Ammon's horn (tissue), 1 donor: ENCODE measurements at regions not wholly inside any gene's neighbourhood (a gene's known extent, or its start where the extent isn't known, plus 50 kb on each side); places are given as distances from the start of the nearest gene placed in this dataset.
"Not testable (repeated sequence)": the region's sequence is repeated elsewhere in the genome, so short reads cannot be mapped to it uniquely, and the experiment has no call there.

ENCODE experiments used
- DNase-seq: peaks from one replicate; pipeline ENCODE4 v3.0.0-alpha.2; 2016; ENCODE audit warnings: low spot score

GRCh38 chr18:46179306-46179705, 75.1 kb downstream of the HAUS1 start:
- DNase-seq = no peak

- DNase-seq = no peak
Observed at GRCh38 chr18:46182633-46183358, 78.6 kb downstream of the HAUS1 start.

- not testable (repeated sequence) for DNase-seq
Observed at GRCh38 chr18:46184296-46184695, 80.1 kb downstream of the HAUS1 start.

GRCh38 chr18:46184727-46185126, 80.5 kb downstream of the HAUS1 start:
- DNase-seq = no peak

- DNase-seq = no peak
Observed at GRCh38 chr18:46190667-46191066, 86.5 kb downstream of the HAUS1 start.

GRCh38 chr18:46196627-46197243, 92.5 kb downstream of the HAUS1 start:
- no peak for DNase-seq

GRCh38 chr18:46199515-46200147, 95.4 kb downstream of the HAUS1 start:
- no peak for DNase-seq

GRCh38 chr18:46200178-46201055, 96.2 kb downstream of the HAUS1 start:
- DNase-seq = not testable (repeated sequence)

- DNase-seq = no peak
Observed at GRCh38 chr18:46204143-46204542, 100.0 kb downstream of the HAUS1 start.

- DNase-seq = no peak
Observed at GRCh38 chr18:46207985-46208384, 103.8 kb downstream of the HAUS1 start.

GRCh38 chr18:46209161-46209560, 105.0 kb downstream of the HAUS1 start:
- DNase-seq = no peak

- DNase-seq = no peak
Observed at GRCh38 chr18:46211816-46212215, 107.6 kb downstream of the HAUS1 start.

GRCh38 chr18:46212398-46212797, 108.2 kb downstream of the HAUS1 start:
- no peak for DNase-seq

GRCh38 chr18:46213295-46213694, 109.1 kb downstream of the HAUS1 start:
- DNase-seq = no peak

GRCh38 chr18:46214435-46214834, 110.2 kb downstream of the HAUS1 start:
- DNase-seq = no peak

GRCh38 chr18:46215902-46216723, 111.9 kb downstream of the HAUS1 start:
- DNase-seq = no peak

- no peak for DNase-seq
Observed at GRCh38 chr18:46220116-46220515, 115.9 kb downstream of the HAUS1 start.

- DNase-seq = no peak
Observed at GRCh38 chr18:46222093-46222492, 117.9 kb downstream of the HAUS1 start.

GRCh38 chr18:46222710-46223360, 118.7 kb downstream of the HAUS1 start:
- no peak for DNase-seq

GRCh38 chr18:46224181-46224775, 120.1 kb downstream of the HAUS1 start:
- DNase-seq = no peak
